ENCODE measurements at regions not wholly inside any gene's neighbourhood (a gene's known extent, or its start where the extent isn't known, plus 50 kb on each side); places are given as distances from the start of the nearest gene placed in this dataset.

- H3K4me1 ChIP-seq (ENCODE audit: control insufficient read depth, low read length) = no peaks in the 10 kb centered on the region
- no peaks in the 10 kb centered on the region for H3K9me3 ChIP-seq (ENCODE audit: control insufficient read depth, insufficient read depth, low read length)
- H3K9me2 ChIP-seq (replicated peaks; ENCODE audit: control insufficient read depth, low read length) = no peaks in the 10 kb centered on the region
- no peaks in the 10 kb centered on the region for H3K27me3 ChIP-seq (ENCODE audit: control insufficient read depth, low read length)
- no peaks in the 10 kb centered on the region for H3K79me2 ChIP-seq (ENCODE audit: control insufficient read depth, low read length)
- no peaks in the 10 kb centered on the region for H3F3A ChIP-seq (ENCODE audit: control insufficient read depth, insufficient read depth)
- no peak for TF ChIP-seq EZH2phosphoT487 (IDR thresholded peaks at IDR 0.05; ENCODE audit: borderline replicate concordance, low read length)
- TF ChIP-seq, protein P1, sequence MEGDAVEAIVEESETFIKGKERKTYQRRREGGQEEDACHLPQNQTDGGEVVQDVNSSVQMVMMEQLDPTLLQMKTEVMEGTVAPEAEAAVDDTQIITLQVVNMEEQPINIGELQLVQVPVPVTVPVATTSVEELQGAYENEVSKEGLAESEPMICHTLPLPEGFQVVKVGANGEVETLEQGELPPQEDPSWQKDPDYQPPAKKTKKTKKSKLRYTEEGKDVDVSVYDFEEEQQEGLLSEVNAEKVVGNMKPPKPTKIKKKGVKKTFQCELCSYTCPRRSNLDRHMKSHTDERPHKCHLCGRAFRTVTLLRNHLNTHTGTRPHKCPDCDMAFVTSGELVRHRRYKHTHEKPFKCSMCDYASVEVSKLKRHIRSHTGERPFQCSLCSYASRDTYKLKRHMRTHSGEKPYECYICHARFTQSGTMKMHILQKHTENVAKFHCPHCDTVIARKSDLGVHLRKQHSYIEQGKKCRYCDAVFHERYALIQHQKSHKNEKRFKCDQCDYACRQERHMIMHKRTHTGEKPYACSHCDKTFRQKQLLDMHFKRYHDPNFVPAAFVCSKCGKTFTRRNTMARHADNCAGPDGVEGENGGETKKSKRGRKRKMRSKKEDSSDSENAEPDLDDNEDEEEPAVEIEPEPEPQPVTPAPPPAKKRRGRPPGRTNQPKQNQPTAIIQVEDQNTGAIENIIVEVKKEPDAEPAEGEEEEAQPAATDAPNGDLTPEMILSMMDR (IDR thresholded peaks at IDR 0.05; ENCODE audit: low read depth, low read length, poor library complexity, severe bottlenecking) = no peak
- no peak overlapping the region for H3K4me3 ChIP-seq (ENCODE audit: low read length)
- no peaks in the 10 kb centered on the region for H4K20me1 ChIP-seq (ENCODE audit: control insufficient read depth, insufficient read depth, low read depth, low read length)
- no peak overlapping the region for H3K4me2 ChIP-seq (ENCODE audit: low read length)
- H3K27ac ChIP-seq (ENCODE audit: low read depth, low read length) = no peak overlapping the region
- H3K36me3 ChIP-seq (ENCODE audit: control insufficient read depth, low read length) = no peaks in the 10 kb centered on the region
Measured at GRCh38 chr22:47592791-47593190, 830.3 kb downstream of the TBC1D22A start.

- no peaks in the 10 kb centered on the region for H3K79me2 ChIP-seq (ENCODE audit: control insufficient read depth, low read length)
- no peaks in the 10 kb centered on the region for H3K36me3 ChIP-seq (ENCODE audit: control insufficient read depth, low read length)
- no peak overlapping the region for H3K27ac ChIP-seq (ENCODE audit: low read depth, low read length)
- H4K20me1 ChIP-seq (ENCODE audit: control insufficient read depth, insufficient read depth, low read depth, low read length) = no peaks in the 10 kb centered on the region
- H3K4me1 ChIP-seq (ENCODE audit: control insufficient read depth, low read length) = no peaks in the 10 kb centered on the region
- H3K4me3 ChIP-seq (ENCODE audit: low read length) = no peak overlapping the region
- no peaks in the 10 kb centered on the region for H3K27me3 ChIP-seq (ENCODE audit: control insufficient read depth, low read length)
- H3K9me3 ChIP-seq (ENCODE audit: control insufficient read depth, insufficient read depth, low read length) = no peaks in the 10 kb centered on the region
- no peak overlapping the region for H3K4me2 ChIP-seq (ENCODE audit: low read length)
- H3F3A ChIP-seq (ENCODE audit: control insufficient read depth, insufficient read depth) = no peaks in the 10 kb centered on the region
- no peaks in the 10 kb centered on the region for H3K9me2 ChIP-seq (replicated peaks; ENCODE audit: control insufficient read depth, low read length)
- no peak for TF ChIP-seq EZH2phosphoT487 (IDR thresholded peaks at IDR 0.05; ENCODE audit: borderline replicate concordance, low read length)
- TF ChIP-seq, protein P1 (IDR thresholded peaks at IDR 0.05; ENCODE audit: low read depth, low read length, poor library complexity, severe bottlenecking) = no peak
Measured at GRCh38 chr22:47591709-47592108, 829.3 kb downstream of the TBC1D22A start.

DNA sequence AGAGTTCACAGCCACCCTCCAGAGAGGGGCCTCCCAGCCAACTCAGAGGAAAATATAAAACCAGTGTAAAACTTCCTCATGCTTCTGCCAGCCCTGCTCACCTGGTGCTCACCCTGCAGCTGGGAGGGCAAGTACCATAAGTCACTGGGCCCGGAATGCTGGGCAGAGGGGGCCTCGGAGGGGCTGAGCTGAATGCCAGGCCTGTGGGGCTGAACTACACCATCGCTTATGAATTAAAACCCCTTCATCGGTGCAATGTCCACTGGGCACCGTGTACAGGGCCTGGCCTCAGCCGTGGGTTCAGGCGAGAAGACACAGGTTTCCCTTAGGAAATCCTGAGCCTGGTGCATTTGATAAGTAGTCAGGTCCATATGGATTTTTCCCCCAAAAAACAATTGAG is 828.6 kb downstream of the TBC1D22A start:
- H3K4me2 ChIP-seq (ENCODE audit: low read length) = no peak overlapping the region
- H3K4me1 ChIP-seq (ENCODE audit: control insufficient read depth, low read length) = no peaks in the 10 kb centered on the region
- H3K27ac ChIP-seq (ENCODE audit: low read depth, low read length) = no peak overlapping the region
- no peaks in the 10 kb centered on the region for H3K27me3 ChIP-seq (ENCODE audit: control insufficient read depth, low read length)
- no peaks in the 10 kb centered on the region for H3K36me3 ChIP-seq (ENCODE audit: control insufficient read depth, low read length)
- no peak for TF ChIP-seq EZH2phosphoT487 (IDR thresholded peaks at IDR 0.05; ENCODE audit: borderline replicate concordance, low read length)
- TF ChIP-seq, protein P1 (IDR thresholded peaks at IDR 0.05; ENCODE audit: low read depth, low read length, poor library complexity, severe bottlenecking) = no peak
- no peak overlapping the region for H3K4me3 ChIP-seq (ENCODE audit: low read length)
- no peaks in the 10 kb centered on the region for H4K20me1 ChIP-seq (ENCODE audit: control insufficient read depth, insufficient read depth, low read depth, low read length)
- H3F3A ChIP-seq (ENCODE audit: control insufficient read depth, insufficient read depth) = no peaks in the 10 kb centered on the region
- no peaks in the 10 kb centered on the region for H3K9me3 ChIP-seq (ENCODE audit: control insufficient read depth, insufficient read depth, low read length)
- H3K9me2 ChIP-seq (replicated peaks; ENCODE audit: control insufficient read depth, low read length) = no peaks in the 10 kb centered on the region
- no peaks in the 10 kb centered on the region for H3K79me2 ChIP-seq (ENCODE audit: control insufficient read depth, low read length)
